Liver (tissue), 8 donors: ENCODE measurements at regions not wholly inside any gene's neighbourhood (a gene's known extent, or its start where the extent isn't known, plus 50 kb on each side); places are given as distances from the start of the nearest gene placed in this dataset.

ENCODE experiments used
- DNase-seq: peaks from one replicate; pipeline ENCODE4 v3.0.0-alpha.2; 2017; ENCODE audit warnings: low spot score
- H3K27ac ChIP-seq, 2 donors: one replicate each; pipeline ENCODE4 v1.7.0; 2013; ENCODE audit warnings: inconsistent platforms in 2 of 2, low read length in 2 of 2, control low read depth in 1 of 2, low read depth in 1 of 2, mild to moderate bottlenecking in 1 of 2
- H3K27me3 ChIP-seq, 4 donors: one replicate each; pipeline versions ENCODE4 v1.6.1 to v1.7.0; 2013; ENCODE audit warnings: low read length in 3 of 4, inconsistent platforms in 1 of 4, mild to moderate bottlenecking in 1 of 4, moderate library complexity in 1 of 4; ENCODE audit not compliant: control insufficient read depth in 4 of 4, insufficient read depth in 4 of 4
- H3K36me3 ChIP-seq, 4 donors: one replicate each; pipeline versions ENCODE4 v1.6.1 to v1.7.0; 2013; ENCODE audit warnings: low read length in 3 of 4, mild to moderate bottlenecking in 3 of 4, low read depth in 1 of 4, moderate library complexity in 1 of 4; ENCODE audit not compliant: control insufficient read depth in 4 of 4, insufficient read depth in 3 of 4
- H3K4me1 ChIP-seq, 4 donors: one replicate each; pipeline versions ENCODE4 v1.6.1 to v1.7.0; 2013; ENCODE audit warnings: low read length in 3 of 4, mild to moderate bottlenecking in 3 of 4, moderate library complexity in 1 of 4; ENCODE audit not compliant: control insufficient read depth in 4 of 4, insufficient read depth in 4 of 4
- H3K4me3 ChIP-seq, 3 donors: one replicate each; pipeline versions ENCODE4 v1.6.1 to v1.7.0; 2013; ENCODE audit warnings: low read length in 3 of 3, control low read depth in 1 of 3, low read depth in 1 of 3, mild to moderate bottlenecking in 1 of 3
- H3K9ac ChIP-seq, 2 donors: one replicate each; pipeline ENCODE4 v1.7.0; 2013; ENCODE audit warnings: low read length in 2 of 2, mild to moderate bottlenecking in 2 of 2, moderate library complexity in 2 of 2, control low read depth in 1 of 2, low read depth in 1 of 2
- H3K9me3 ChIP-seq, 4 donors: one replicate each; pipeline versions ENCODE4 v1.6.1 to v1.7.0; 2013; ENCODE audit warnings: low read length in 3 of 4; ENCODE audit not compliant: control insufficient read depth in 4 of 4
- EGR1 ChIP-seq, 2 donors: IDR thresholded peaks; 2 replicates each; pipeline ENCODE4 v1.6.1; 2016 to 2018; ENCODE audit warnings: antibody characterized with exemption in 2 of 2, low read depth in 2 of 2
- FOXA1 ChIP-seq: IDR thresholded peaks from 2 replicates; pipeline ENCODE4 v1.6.1; 2016; ENCODE audit warnings: antibody characterized with exemption
- FOXA2 ChIP-seq: IDR thresholded peaks from 2 replicates; pipeline ENCODE4 v1.6.1; 2016; ENCODE audit warnings: antibody characterized with exemption
- GABPA ChIP-seq, 2 donors: IDR thresholded peaks in 1 of 2; conservative IDR thresholded peaks in 1 of 2; 2 replicates each; pipeline ENCODE4 v1.6.1; 2016; ENCODE audit warnings: antibody characterized with exemption in 2 of 2, mild to moderate bottlenecking in 1 of 2, moderate library complexity in 1 of 2
- HNF4A ChIP-seq, 2 donors: conservative IDR thresholded peaks; 2 replicates each; pipeline ENCODE4 v1.6.1; 2016; ENCODE audit warnings: antibody characterized with exemption in 2 of 2, mild to moderate bottlenecking in 2 of 2
- HNF4G ChIP-seq: IDR thresholded peaks from 2 replicates; pipeline ENCODE4 v1.6.1; 2016; ENCODE audit warnings: antibody characterized with exemption
- JUND ChIP-seq, 2 donors: IDR thresholded peaks; 2 replicates each; pipeline ENCODE4 v1.6.1; 2016; ENCODE audit warnings: antibody characterized with exemption in 2 of 2
- MAX ChIP-seq: IDR thresholded peaks from 2 replicates; pipeline ENCODE4 v1.6.1; 2016; ENCODE audit warnings: antibody characterized with exemption
- NR2F2 ChIP-seq: IDR thresholded peaks from 2 replicates; pipeline ENCODE4 v1.6.1; 2016; ENCODE audit warnings: antibody characterized with exemption
- RXRA ChIP-seq, 2 donors: IDR thresholded peaks; 2 replicates each; pipeline ENCODE4 v1.6.1; 2017 to 2018; ENCODE audit warnings: antibody characterized with exemption in 2 of 2, mild to moderate bottlenecking in 1 of 2
- SP1 ChIP-seq: IDR thresholded peaks from 2 replicates; pipeline ENCODE4 v1.6.1; 2018; ENCODE audit warnings: antibody characterized with exemption, mild to moderate bottlenecking
- TAF1 ChIP-seq: conservative IDR thresholded peaks from 2 replicates; pipeline ENCODE4 v1.6.1; 2016; ENCODE audit warnings: antibody characterized with exemption, mild to moderate bottlenecking
- YY1 ChIP-seq: IDR thresholded peaks from 2 replicates; pipeline ENCODE4 v1.6.1; 2016; ENCODE audit warnings: antibody characterized with exemption, mild to moderate bottlenecking
- WGBS: extraction: QIAGEN DNeasy Blood & Tissue Kit; methylation state at CpG from one replicate; pipeline ENCODE4 v1.1.7; 2013; 5-methylcytosine and 5-hydroxymethylcytosine counted together
- TF ChIP-seq, protein P1 (sequence below): IDR thresholded peaks from 2 replicates; pipeline ENCODE4 v1.6.1; 2016; ENCODE audit warnings: antibody characterized with exemption
- TF ChIP-seq, protein P2 (sequence below): IDR thresholded peaks from 2 replicates; pipeline ENCODE4 v1.6.1; 2016; ENCODE audit warnings: antibody characterized with exemption, mild to moderate bottlenecking
- TF ChIP-seq, protein P3 (sequence below): IDR thresholded peaks from 2 replicates; pipeline ENCODE4 v1.6.1; 2016; ENCODE audit warnings: antibody characterized with exemption
- TF ChIP-seq, protein P4 (sequence below): fragments of 150-350 bp; IDR thresholded peaks from 2 replicates; pipeline ENCODE4 v1.5.1; 2017; ENCODE audit warnings: improper control_type of control experiment, low read depth, low read length; ENCODE audit not compliant: missing input control
- donor health status: healthy.
- donor health status: healthy.
- donor health status: healthy.
- donor health status: healthy.
- donor health status: healthy.

DNA sequence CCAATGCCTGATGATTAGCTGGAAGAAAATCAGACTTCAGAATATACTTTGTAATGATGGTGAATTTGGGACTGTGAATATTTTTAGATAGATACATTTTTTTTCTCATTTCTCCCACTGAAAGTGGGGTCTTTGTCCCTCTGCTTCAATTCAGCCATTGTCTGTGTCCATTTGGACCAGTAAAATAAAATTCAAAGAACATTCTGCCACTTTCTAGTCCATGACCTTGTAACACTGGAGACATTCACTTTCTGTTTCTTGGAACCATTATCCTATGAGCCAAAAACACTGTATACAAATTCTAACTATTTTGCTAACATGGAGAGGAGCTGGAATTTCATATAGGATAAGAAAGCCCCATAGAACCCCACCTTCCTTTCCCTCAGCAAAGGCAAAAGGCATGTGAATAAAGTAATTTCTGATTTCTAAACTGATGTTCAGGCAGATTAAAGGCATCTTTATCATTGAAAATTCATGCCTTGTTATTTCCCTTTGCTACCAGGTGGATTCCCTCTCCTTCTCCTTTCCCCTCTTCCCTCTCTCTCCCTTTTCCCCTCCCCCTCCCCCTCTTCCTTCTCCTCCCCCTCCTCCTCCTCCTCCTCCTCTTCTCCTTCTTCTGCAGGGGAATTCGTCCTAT is 2010.4 kb upstream of the LRRTM1 start:
- Histone ChIP-seq H3K9ac (no peak overlapping the region), H3K4me3 (no peak overlapping the region), H3K27ac (no peak overlapping the region), H3K9me3 (no peaks in the 10 kb centered on the region), H3K4me1 (peaks cover 0 to 9% (median 7%) of the 10 kb centered on the region in 4 donors), H3K36me3 (no peaks in the 10 kb centered on the region), H3K27me3 (no peaks in the 10 kb centered on the region)
- no peak for DNase-seq
- TF ChIP-seq YY1 = no peak
- TF ChIP-seq EGR1 (IDR thresholded peaks at IDR 0.05; ENCODE audit: low read depth in 2 of 2) = no peak
- no peak for TF ChIP-seq RXRA (IDR thresholded peaks at IDR 0.05)
- no peak for TF ChIP-seq SP1
- TF ChIP-seq FOXA1 = no peak
- no peak for TF ChIP-seq JUND (IDR thresholded peaks at IDR 0.05)
- TF ChIP-seq GABPA (IDR thresholded peaks at IDR 0.05 in 1 of 2, conservative IDR thresholded peaks at IDR 0.05 in 1 of 2) = no peak
- TF ChIP-seq, protein P1, sequence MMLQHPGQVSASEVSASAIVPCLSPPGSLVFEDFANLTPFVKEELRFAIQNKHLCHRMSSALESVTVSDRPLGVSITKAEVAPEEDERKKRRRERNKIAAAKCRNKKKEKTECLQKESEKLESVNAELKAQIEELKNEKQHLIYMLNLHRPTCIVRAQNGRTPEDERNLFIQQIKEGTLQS = no peak
- TF ChIP-seq FOXA2 = no peak
- no peak for TF ChIP-seq TAF1
- TF ChIP-seq, protein P2, sequence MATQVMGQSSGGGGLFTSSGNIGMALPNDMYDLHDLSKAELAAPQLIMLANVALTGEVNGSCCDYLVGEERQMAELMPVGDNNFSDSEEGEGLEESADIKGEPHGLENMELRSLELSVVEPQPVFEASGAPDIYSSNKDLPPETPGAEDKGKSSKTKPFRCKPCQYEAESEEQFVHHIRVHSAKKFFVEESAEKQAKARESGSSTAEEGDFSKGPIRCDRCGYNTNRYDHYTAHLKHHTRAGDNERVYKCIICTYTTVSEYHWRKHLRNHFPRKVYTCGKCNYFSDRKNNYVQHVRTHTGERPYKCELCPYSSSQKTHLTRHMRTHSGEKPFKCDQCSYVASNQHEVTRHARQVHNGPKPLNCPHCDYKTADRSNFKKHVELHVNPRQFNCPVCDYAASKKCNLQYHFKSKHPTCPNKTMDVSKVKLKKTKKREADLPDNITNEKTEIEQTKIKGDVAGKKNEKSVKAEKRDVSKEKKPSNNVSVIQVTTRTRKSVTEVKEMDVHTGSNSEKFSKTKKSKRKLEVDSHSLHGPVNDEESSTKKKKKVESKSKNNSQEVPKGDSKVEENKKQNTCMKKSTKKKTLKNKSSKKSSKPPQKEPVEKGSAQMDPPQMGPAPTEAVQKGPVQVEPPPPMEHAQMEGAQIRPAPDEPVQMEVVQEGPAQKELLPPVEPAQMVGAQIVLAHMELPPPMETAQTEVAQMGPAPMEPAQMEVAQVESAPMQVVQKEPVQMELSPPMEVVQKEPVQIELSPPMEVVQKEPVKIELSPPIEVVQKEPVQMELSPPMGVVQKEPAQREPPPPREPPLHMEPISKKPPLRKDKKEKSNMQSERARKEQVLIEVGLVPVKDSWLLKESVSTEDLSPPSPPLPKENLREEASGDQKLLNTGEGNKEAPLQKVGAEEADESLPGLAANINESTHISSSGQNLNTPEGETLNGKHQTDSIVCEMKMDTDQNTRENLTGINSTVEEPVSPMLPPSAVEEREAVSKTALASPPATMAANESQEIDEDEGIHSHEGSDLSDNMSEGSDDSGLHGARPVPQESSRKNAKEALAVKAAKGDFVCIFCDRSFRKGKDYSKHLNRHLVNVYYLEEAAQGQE = no peak
- TF ChIP-seq, protein P3, sequence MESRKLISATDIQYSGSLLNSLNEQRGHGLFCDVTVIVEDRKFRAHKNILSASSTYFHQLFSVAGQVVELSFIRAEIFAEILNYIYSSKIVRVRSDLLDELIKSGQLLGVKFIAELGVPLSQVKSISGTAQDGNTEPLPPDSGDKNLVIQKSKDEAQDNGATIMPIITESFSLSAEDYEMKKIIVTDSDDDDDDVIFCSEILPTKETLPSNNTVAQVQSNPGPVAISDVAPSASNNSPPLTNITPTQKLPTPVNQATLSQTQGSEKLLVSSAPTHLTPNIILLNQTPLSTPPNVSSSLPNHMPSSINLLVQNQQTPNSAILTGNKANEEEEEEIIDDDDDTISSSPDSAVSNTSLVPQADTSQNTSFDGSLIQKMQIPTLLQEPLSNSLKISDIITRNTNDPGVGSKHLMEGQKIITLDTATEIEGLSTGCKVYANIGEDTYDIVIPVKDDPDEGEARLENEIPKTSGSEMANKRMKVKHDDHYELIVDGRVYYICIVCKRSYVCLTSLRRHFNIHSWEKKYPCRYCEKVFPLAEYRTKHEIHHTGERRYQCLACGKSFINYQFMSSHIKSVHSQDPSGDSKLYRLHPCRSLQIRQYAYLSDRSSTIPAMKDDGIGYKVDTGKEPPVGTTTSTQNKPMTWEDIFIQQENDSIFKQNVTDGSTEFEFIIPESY = no peak
- TF ChIP-seq, protein P4, sequence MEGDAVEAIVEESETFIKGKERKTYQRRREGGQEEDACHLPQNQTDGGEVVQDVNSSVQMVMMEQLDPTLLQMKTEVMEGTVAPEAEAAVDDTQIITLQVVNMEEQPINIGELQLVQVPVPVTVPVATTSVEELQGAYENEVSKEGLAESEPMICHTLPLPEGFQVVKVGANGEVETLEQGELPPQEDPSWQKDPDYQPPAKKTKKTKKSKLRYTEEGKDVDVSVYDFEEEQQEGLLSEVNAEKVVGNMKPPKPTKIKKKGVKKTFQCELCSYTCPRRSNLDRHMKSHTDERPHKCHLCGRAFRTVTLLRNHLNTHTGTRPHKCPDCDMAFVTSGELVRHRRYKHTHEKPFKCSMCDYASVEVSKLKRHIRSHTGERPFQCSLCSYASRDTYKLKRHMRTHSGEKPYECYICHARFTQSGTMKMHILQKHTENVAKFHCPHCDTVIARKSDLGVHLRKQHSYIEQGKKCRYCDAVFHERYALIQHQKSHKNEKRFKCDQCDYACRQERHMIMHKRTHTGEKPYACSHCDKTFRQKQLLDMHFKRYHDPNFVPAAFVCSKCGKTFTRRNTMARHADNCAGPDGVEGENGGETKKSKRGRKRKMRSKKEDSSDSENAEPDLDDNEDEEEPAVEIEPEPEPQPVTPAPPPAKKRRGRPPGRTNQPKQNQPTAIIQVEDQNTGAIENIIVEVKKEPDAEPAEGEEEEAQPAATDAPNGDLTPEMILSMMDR = no peak
- no peak for TF ChIP-seq MAX
- TF ChIP-seq HNF4G = no peak
- no peak for TF ChIP-seq NR2F2
- TF ChIP-seq HNF4A (conservative IDR thresholded peaks at IDR 0.05) = no peak
- 81% methylated on average over 1 of the region's 1 CpG for WGBS
